WTC11 (cell line): ENCODE measurements at regions not wholly inside any gene's neighbourhood (a gene's known extent, or its start where the extent isn't known, plus 50 kb on each side); places are given as distances from the start of the nearest gene placed in this dataset.

Experiments used
- ATAC-seq: fragments of 200-7000 bp; cut with Tn5 transposase; 2 replicates; pipeline ENCODE4 v1.10.0; 2021; ENCODE audit warnings: mild to moderate bottlenecking, moderate library complexity
- CTCF ChIA-PET: fragments of 300-600 bp; sonication (Branson Sonifier 250); formaldehyde crosslinking; loops from one replicate; lab custom pipeline; 2021; ENCODE audit warnings: antibody characterized with exemption; lab: Charles Lee
- POLR2A ChIA-PET: fragments of 350-600 bp; sonication (Branson Sonifier 250); formaldehyde crosslinking; loops from one replicate; lab custom pipeline; 2021; ENCODE audit warnings: antibody characterized with exemption; lab: Charles Lee
- DNase-seq: peaks from one replicate; pipeline ENCODE4 v3.0.0; 2021; ENCODE audit warnings: low spot score
- H3K27ac Mint-ChIP-seq: 2 replicates; pipeline ENCODE4 v1.8.0; 2021; ENCODE audit warnings: mixed read lengths
- H3K27me3 Mint-ChIP-seq: 2 replicates; pipeline ENCODE4 v1.8.0; 2021; ENCODE audit warnings: low read depth, mild to moderate bottlenecking, moderate library complexity, mixed read lengths
- H3K36me3 Mint-ChIP-seq: 2 replicates; pipeline ENCODE4 v1.8.0; 2021; ENCODE audit warnings: mixed read lengths
- H3K4me1 Mint-ChIP-seq: 2 replicates; pipeline ENCODE4 v1.8.0; 2022; ENCODE audit warnings: mixed read lengths
- H3K4me3 Mint-ChIP-seq: 2 replicates; pipeline ENCODE4 v1.8.0; 2021; ENCODE audit warnings: mild to moderate bottlenecking, moderate library complexity, mixed read lengths
- H3K9me3 Mint-ChIP-seq: 2 replicates; pipeline ENCODE4 v1.8.0; 2021; ENCODE audit warnings: mixed read lengths
- ATF1 ChIP-seq: sonication (generic); formaldehyde crosslinking; IDR thresholded peaks from 2 replicates; pipeline ENCODE4 v1.8.1; 2023; ENCODE audit warnings: mild to moderate bottlenecking, moderate library complexity, missing genetic modification reagents
- FOXK1 ChIP-seq: sonication (generic); formaldehyde crosslinking; IDR thresholded peaks from 2 replicates; pipeline ENCODE4 v1.8.0; 2022; ENCODE audit warnings: mild to moderate bottlenecking, moderate library complexity, missing genetic modification reagents
- FOXP1 ChIP-seq: sonication (generic); formaldehyde crosslinking; IDR thresholded peaks from 2 replicates; pipeline ENCODE4 v1.8.0; 2022; ENCODE audit warnings: missing genetic modification reagents, mild to moderate bottlenecking, moderate library complexity, borderline replicate concordance
- JAZF1 ChIP-seq: fragments of 250-450 bp; sonication (Bioruptor Pico); IDR thresholded peaks from 2 replicates; pipeline ENCODE4 v1.9.0; 2021; ENCODE audit warnings: moderate library complexity, mild to moderate bottlenecking, inconsistent platforms
- KAT7 ChIP-seq: sonication (generic); formaldehyde crosslinking; IDR thresholded peaks from 2 replicates; pipeline ENCODE4 v1.8.1; 2023; ENCODE audit warnings: missing genetic modification reagents, mild to moderate bottlenecking, borderline replicate concordance
- MLX ChIP-seq: sonication (generic); formaldehyde crosslinking; IDR thresholded peaks from 2 replicates; pipeline ENCODE4 v1.8.1; 2023; ENCODE audit warnings: mild to moderate bottlenecking, missing genetic modification reagents, moderate library complexity
- MXD4 ChIP-seq: fragments of 250-450 bp; sonication (Bioruptor Pico); IDR thresholded peaks from 2 replicates; pipeline ENCODE4 v1.8.0; 2021; ENCODE audit warnings: mild to moderate bottlenecking, moderate library complexity, borderline replicate concordance
- MYBL2 ChIP-seq: sonication (generic); formaldehyde crosslinking; IDR thresholded peaks from 2 replicates; pipeline ENCODE4 v1.8.1; 2023; ENCODE audit warnings: mild to moderate bottlenecking, moderate library complexity, missing genetic modification reagents
- NR3C1 ChIP-seq: sonication (generic); formaldehyde crosslinking; conservative IDR thresholded peaks from 2 replicates; pipeline ENCODE4 v1.8.1; 2023; ENCODE audit warnings: low read depth, mild to moderate bottlenecking, missing genetic modification reagents
- RORB ChIP-seq: fragments of 250-450 bp; sonication (Bioruptor Pico); IDR thresholded peaks from 2 replicates; pipeline ENCODE4 v1.9.0; 2021; ENCODE audit warnings: mild to moderate bottlenecking
- SMAD3 ChIP-seq: sonication (generic); formaldehyde crosslinking; IDR thresholded peaks from 2 replicates; pipeline ENCODE4 v1.8.0; 2022; ENCODE audit warnings: missing genetic modification reagents, mild to moderate bottlenecking, borderline replicate concordance
- TCF7 ChIP-seq: sonication (generic); formaldehyde crosslinking; IDR thresholded peaks from 2 replicates; pipeline ENCODE4 v1.8.0; 2022; ENCODE audit warnings: mild to moderate bottlenecking, low read depth, missing genetic modification reagents, moderate library complexity
- TEAD1 ChIP-seq: sonication (generic); formaldehyde crosslinking; IDR thresholded peaks from 2 replicates; pipeline ENCODE4 v1.8.0; 2022; ENCODE audit warnings: mild to moderate bottlenecking, missing genetic modification reagents
- TEAD4 ChIP-seq: sonication (generic); formaldehyde crosslinking; IDR thresholded peaks from 2 replicates; pipeline ENCODE4 v1.8.0; 2022; ENCODE audit warnings: mild to moderate bottlenecking, missing genetic modification reagents
- TP53 ChIP-seq: sonication (generic); formaldehyde crosslinking; IDR thresholded peaks from 2 replicates; pipeline ENCODE4 v1.8.1; 2023; ENCODE audit warnings: mild to moderate bottlenecking, missing genetic modification reagents
- ZBTB43 ChIP-seq: sonication (generic); formaldehyde crosslinking; IDR thresholded peaks from 2 replicates; pipeline ENCODE4 v1.8.1; 2023; ENCODE audit warnings: mild to moderate bottlenecking, missing genetic modification reagents
- ZNF121 ChIP-seq: sonication (generic); formaldehyde crosslinking; IDR thresholded peaks from 2 replicates; pipeline ENCODE4 v1.8.0; 2023; ENCODE audit warnings: missing genetic modification reagents
- ZNF219 ChIP-seq: sonication (generic); formaldehyde crosslinking; IDR thresholded peaks from 2 replicates; pipeline ENCODE4 v1.8.0; 2023; ENCODE audit warnings: missing genetic modification reagents, mild to moderate bottlenecking, borderline replicate concordance
- ZNF232 ChIP-seq: sonication (generic); formaldehyde crosslinking; IDR thresholded peaks from 2 replicates; pipeline ENCODE4 v1.8.0; 2022; ENCODE audit warnings: mild to moderate bottlenecking, missing genetic modification reagents
- ZNF416 ChIP-seq: fragments of 250-450 bp; sonication (Bioruptor Pico); IDR thresholded peaks from 2 replicates; pipeline ENCODE4 v1.9.0; 2021; ENCODE audit warnings: mild to moderate bottlenecking, inconsistent platforms
- ZNF425 ChIP-seq: fragments of 250-450 bp; sonication (Bioruptor Pico); conservative IDR thresholded peaks from 2 replicates; pipeline ENCODE4 v1.9.0; 2021; ENCODE audit warnings: mild to moderate bottlenecking
- TF ChIP-seq, protein P1 (sequence below): fragments of 200-600 bp; IDR thresholded peaks from 2 replicates; pipeline ENCODE4 v1.8.0; 2022; ENCODE audit warnings: antibody characterized with exemption
- TF ChIP-seq, protein P2 (sequence below): fragments of 250-450 bp; sonication (Bioruptor Pico); IDR thresholded peaks from 2 replicates; pipeline ENCODE4 v1.8.0; 2021; ENCODE audit warnings: mild to moderate bottlenecking
- TF ChIP-seq, protein P3 (sequence below): sonication (generic); formaldehyde crosslinking; IDR thresholded peaks from 2 replicates; pipeline ENCODE4 v1.8.1; 2022; ENCODE audit warnings: low read depth, missing genetic modification reagents, borderline replicate concordance

DNA sequence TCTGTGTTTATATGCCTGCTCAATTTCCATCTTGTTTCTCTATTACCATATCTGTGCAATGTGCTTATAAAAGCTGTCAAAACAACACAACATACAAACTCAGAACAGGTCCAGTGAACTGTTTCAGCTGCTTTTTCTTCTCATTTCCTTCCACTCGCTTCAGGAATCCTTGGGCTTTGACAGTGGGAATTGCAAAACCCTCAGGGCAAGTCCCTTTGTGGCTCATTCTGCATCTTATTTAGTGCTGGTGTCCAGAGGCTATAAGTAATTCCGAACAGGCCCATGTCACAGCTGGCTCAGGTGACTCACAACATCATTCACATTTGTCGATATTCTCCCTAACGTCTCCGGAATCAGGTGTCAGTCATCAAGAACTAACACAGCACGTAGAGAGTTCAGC lies 309.9 kb upstream of the ZNF521 start (continued):
- TF ChIP-seq, protein P1, sequence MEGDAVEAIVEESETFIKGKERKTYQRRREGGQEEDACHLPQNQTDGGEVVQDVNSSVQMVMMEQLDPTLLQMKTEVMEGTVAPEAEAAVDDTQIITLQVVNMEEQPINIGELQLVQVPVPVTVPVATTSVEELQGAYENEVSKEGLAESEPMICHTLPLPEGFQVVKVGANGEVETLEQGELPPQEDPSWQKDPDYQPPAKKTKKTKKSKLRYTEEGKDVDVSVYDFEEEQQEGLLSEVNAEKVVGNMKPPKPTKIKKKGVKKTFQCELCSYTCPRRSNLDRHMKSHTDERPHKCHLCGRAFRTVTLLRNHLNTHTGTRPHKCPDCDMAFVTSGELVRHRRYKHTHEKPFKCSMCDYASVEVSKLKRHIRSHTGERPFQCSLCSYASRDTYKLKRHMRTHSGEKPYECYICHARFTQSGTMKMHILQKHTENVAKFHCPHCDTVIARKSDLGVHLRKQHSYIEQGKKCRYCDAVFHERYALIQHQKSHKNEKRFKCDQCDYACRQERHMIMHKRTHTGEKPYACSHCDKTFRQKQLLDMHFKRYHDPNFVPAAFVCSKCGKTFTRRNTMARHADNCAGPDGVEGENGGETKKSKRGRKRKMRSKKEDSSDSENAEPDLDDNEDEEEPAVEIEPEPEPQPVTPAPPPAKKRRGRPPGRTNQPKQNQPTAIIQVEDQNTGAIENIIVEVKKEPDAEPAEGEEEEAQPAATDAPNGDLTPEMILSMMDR = no peak
- no peak for TF ChIP-seq TEAD4 (CRISPR knock-in tag)
- no peak for TF ChIP-seq NR3C1 (CRISPR knock-in tag)
- TF ChIP-seq SMAD3 = no peak
- no peak for TF ChIP-seq ATF1 (CRISPR knock-in tag)
- TF ChIP-seq ZBTB43 = no peak
- TF ChIP-seq, protein P2, sequence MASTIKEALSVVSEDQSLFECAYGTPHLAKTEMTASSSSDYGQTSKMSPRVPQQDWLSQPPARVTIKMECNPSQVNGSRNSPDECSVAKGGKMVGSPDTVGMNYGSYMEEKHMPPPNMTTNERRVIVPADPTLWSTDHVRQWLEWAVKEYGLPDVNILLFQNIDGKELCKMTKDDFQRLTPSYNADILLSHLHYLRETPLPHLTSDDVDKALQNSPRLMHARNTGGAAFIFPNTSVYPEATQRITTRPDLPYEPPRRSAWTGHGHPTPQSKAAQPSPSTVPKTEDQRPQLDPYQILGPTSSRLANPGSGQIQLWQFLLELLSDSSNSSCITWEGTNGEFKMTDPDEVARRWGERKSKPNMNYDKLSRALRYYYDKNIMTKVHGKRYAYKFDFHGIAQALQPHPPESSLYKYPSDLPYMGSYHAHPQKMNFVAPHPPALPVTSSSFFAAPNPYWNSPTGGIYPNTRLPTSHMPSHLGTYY = no peak
- TF ChIP-seq TP53 = no peak
- TF ChIP-seq ZNF416 = no peak

- no peak for DNase-seq
- ChIA-PET CTCF (no interaction called here), POLR2A (no interaction called here)
- Mint-ChIP-seq H3K27ac (no peak overlapping the region), H3K27me3 (no peaks in the 10 kb centered on the region), H3K4me3 (no peak overlapping the region), H3K36me3 (0 out of 2 replicates have a peak, but pooled peaks cover 2% of the 10 kb centered on the region), H3K4me1 (peaks cover 15% of the 10 kb centered on the region), H3K9me3 (peaks cover 15% of the 10 kb centered on the region)
- no peak for TF ChIP-seq FOXK1 (CRISPR knock-in tag)
- no peak for TF ChIP-seq FOXP1
- no peak for TF ChIP-seq NR3C1 (CRISPR knock-in tag)
- TF ChIP-seq, protein P3, sequence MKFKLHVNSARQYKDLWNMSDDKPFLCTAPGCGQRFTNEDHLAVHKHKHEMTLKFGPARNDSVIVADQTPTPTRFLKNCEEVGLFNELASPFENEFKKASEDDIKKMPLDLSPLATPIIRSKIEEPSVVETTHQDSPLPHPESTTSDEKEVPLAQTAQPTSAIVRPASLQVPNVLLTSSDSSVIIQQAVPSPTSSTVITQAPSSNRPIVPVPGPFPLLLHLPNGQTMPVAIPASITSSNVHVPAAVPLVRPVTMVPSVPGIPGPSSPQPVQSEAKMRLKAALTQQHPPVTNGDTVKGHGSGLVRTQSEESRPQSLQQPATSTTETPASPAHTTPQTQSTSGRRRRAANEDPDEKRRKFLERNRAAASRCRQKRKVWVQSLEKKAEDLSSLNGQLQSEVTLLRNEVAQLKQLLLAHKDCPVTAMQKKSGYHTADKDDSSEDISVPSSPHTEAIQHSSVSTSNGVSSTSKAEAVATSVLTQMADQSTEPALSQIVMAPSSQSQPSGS (CRISPR knock-in tag) = no peak
- no peak for TF ChIP-seq JAZF1 (CRISPR knock-in tag)
- no peak for TF ChIP-seq ZNF121 (CRISPR knock-in tag)
- no peak for TF ChIP-seq ZNF425 (CRISPR knock-in tag)
- no peak for TF ChIP-seq MYBL2 (CRISPR knock-in tag)
- no peak for TF ChIP-seq ZNF219 (CRISPR knock-in tag)
- no peak for TF ChIP-seq MXD4
- no peak for TF ChIP-seq ZNF232 (CRISPR knock-in tag)
- TF ChIP-seq TCF7 (CRISPR knock-in tag) = no peak
- TF ChIP-seq MLX = no peak
- TF ChIP-seq RORB (CRISPR knock-in tag) = no peak
- TF ChIP-seq TEAD4 (CRISPR knock-in tag) = no peak
- TF ChIP-seq, protein P2 = no peak
- TF ChIP-seq TEAD1 (CRISPR knock-in tag) = no peak
- TF ChIP-seq KAT7 (CRISPR knock-in tag) = no peak
- no peak for ATAC-seq
Measured at GRCh38 chr18:25659541-25659940, 307.6 kb upstream of the ZNF521 start.
